Common myeloid progenitor, CD34-positive (primary cell): ENCODE measurements at regions not wholly inside any gene's neighbourhood (a gene's known extent, or its start where the extent isn't known, plus 50 kb on each side); places are given as distances from the start of the nearest gene placed in this dataset.

Source experiments
- CTCF ChIA-PET: fragments of 350-600 bp; sonication (Branson Sonifier 250); formaldehyde crosslinking; loops from one replicate; lab custom pipeline; 2021; ENCODE audit warnings: antibody characterized with exemption; lab: Charles Lee
- POLR2A ChIA-PET: fragments of 350-600 bp; sonication (Branson Sonifier 250); formaldehyde crosslinking; loops from one replicate; lab custom pipeline; 2021; ENCODE audit warnings: antibody characterized with exemption; lab: Charles Lee
- DNase-seq, 3 donors: peaks; one replicate each; pipeline versions ENCODE4 v3.0.0 to v3.0.0-alpha.2; 2013
- H3K27ac ChIP-seq, 2 experiments: 1 replicate in 1 of 2; 2 replicates in 1 of 2; pipeline ENCODE4 v1.7.0; 2013; ENCODE audit warnings: inconsistent platforms in 2 of 2, low read length in 2 of 2, mild to moderate bottlenecking in 2 of 2, low read depth in 1 of 2, moderate library complexity in 1 of 2; ENCODE audit not compliant: severe bottlenecking in 2 of 2, insufficient read depth in 1 of 2, poor library complexity in 1 of 2
- H3K27me3 ChIP-seq, 5 experiments: replicated peaks in 2 of 5; 1 replicate in 3 of 5; 2 replicates in 2 of 5; pipeline versions ENCODE4 v1.6.1 to v1.7.0; 2013; ENCODE audit warnings: low read length in 4 of 5, mild to moderate bottlenecking in 2 of 5, moderate library complexity in 2 of 5, inconsistent platforms in 1 of 5; ENCODE audit not compliant: insufficient read depth in 5 of 5, control insufficient read depth in 4 of 5
- H3K36me3 ChIP-seq, 4 experiments: 1 replicate in 2 of 4; 2 replicates in 2 of 4; pipeline versions ENCODE4 v1.6.1 to v1.7.0; 2013; ENCODE audit warnings: low read length in 3 of 4, control low read depth in 1 of 4, mild to moderate bottlenecking in 1 of 4; ENCODE audit not compliant: control insufficient read depth in 4 of 4, insufficient read depth in 4 of 4
- H3K4me1 ChIP-seq, 4 experiments: 1 replicate in 3 of 4; 2 replicates in 1 of 4; pipeline versions ENCODE4 v1.6.1 to v1.7.1; 2013; ENCODE audit warnings: low read length in 3 of 4, mild to moderate bottlenecking in 3 of 4, control low read depth in 1 of 4, inconsistent platforms in 1 of 4, moderate library complexity in 1 of 4; ENCODE audit not compliant: control insufficient read depth in 4 of 4, insufficient read depth in 4 of 4; ENCODE audit errors: control extremely low read depth in 1 of 4
- H3K4me3 ChIP-seq, 7 experiments: 1 replicate in 4 of 7; 2 replicates in 3 of 7; pipeline versions ENCODE4 v1.5.1 to v1.7.0; 2013; ENCODE audit warnings: mild to moderate bottlenecking in 7 of 7, low read length in 6 of 7, moderate library complexity in 6 of 7, inconsistent platforms in 2 of 7, low read depth in 2 of 7, control low read depth in 1 of 7; ENCODE audit not compliant: insufficient read depth in 4 of 7, control insufficient read depth in 1 of 7; ENCODE audit errors: extremely low read depth in 1 of 7
- H3K9me3 ChIP-seq, 5 experiments: 1 replicate in 4 of 5; 2 replicates in 1 of 5; pipeline versions ENCODE4 v1.6.1 to v1.7.1; 2013; ENCODE audit warnings: low read length in 4 of 5, mild to moderate bottlenecking in 2 of 5, inconsistent platforms in 1 of 5, low read depth in 1 of 5, moderate library complexity in 1 of 5; ENCODE audit not compliant: control insufficient read depth in 4 of 5, insufficient read depth in 2 of 5; ENCODE audit errors: control extremely low read depth in 1 of 5
- WGBS: methylation state at CpG from one replicate; pipeline ENCODE4 v1.1.5; 2013; ENCODE audit not compliant: insufficient coverage; 5-methylcytosine and 5-hydroxymethylcytosine counted together

- ChIA-PET CTCF (no interaction called here), POLR2A (no interaction called here)
- no peaks in the 10 kb centered on the region for H3K4me1 ChIP-seq
- no peak overlapping the region for H3K4me3 ChIP-seq
- no peaks in the 10 kb centered on the region for H3K27me3 ChIP-seq
- no peaks in the 10 kb centered on the region for H3K9me3 ChIP-seq
- 97% methylated on average over 4 of the region's 5 CpGs for WGBS
- DNase-seq = no peak
- H3K27ac ChIP-seq = no peak overlapping the region
- H3K36me3 ChIP-seq = no peaks in the 10 kb centered on the region
Measured at GRCh38 chr14:98293576-98293975, 978.4 kb downstream of the BCL11B start.

GRCh38 chr14:98296895-98297294, 975.1 kb downstream of the BCL11B start:
- Histone ChIP-seq H3K9me3 (no peaks in the 10 kb centered on the region), H3K27ac (no peak overlapping the region), H3K4me1 (no peaks in the 10 kb centered on the region), H3K36me3 (no peaks in the 10 kb centered on the region), H3K27me3 (no peaks in the 10 kb centered on the region), H3K4me3 (no peak overlapping the region)
- ChIA-PET CTCF (interaction anchor here (1.1 kb wide), 1 partner anchor 40 kb away, joined by 3 read pairs; no protein-coding TSS in a partner anchor), POLR2A (no interaction called here)
- DNase-seq = no peak
- 98% methylated on average over 5 of the region's 7 CpGs for WGBS

DNA sequence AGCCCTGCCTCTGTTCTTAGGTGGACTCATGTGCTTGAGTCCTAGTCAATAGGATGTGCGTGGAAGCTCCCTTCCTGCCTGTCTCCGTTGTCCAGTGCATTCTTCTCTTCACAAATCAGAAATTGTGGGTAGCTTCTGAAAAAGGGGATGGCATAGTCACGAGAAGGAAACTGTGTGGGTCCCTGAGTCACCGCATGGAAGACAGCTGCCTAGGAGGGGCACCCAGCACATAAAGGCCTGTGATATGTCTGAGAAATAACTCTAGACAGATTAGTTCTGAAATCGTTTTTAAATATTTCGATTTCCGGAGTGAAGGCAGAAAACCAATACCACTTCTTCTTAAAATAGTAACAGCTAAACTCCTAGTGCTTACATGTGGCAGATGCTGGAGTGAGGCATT, 974.4 kb downstream of the BCL11B start:
- WGBS = 90% methylated on average over 3 of the region's 7 CpGs
- DNase-seq = no peak
- Histone ChIP-seq H3K9me3 (no peaks in the 10 kb centered on the region), H3K4me1 (no peaks in the 10 kb centered on the region), H3K4me3 (no peak overlapping the region), H3K27me3 (no peaks in the 10 kb centered on the region), H3K27ac (no peak overlapping the region), H3K36me3 (no peaks in the 10 kb centered on the region)
- ChIA-PET CTCF (no interaction called here), POLR2A (no interaction called here)

- Histone ChIP-seq H3K9me3 (no peaks in the 10 kb centered on the region), H3K4me3 (no peak overlapping the region), H3K27me3 (no peaks in the 10 kb centered on the region), H3K4me1 (no peaks in the 10 kb centered on the region), H3K27ac (no peak overlapping the region), H3K36me3 (no peaks in the 10 kb centered on the region)
- POLR2A ChIA-PET = interaction anchor here (0.6 kb wide), 1 partner anchor 560 kb away, joined by 3 read pairs; no protein-coding TSS in a partner anchor
- 95% methylated on average over 5 of the region's 8 CpGs for WGBS
- DNase-seq = no peak
- CTCF ChIA-PET = no interaction called here
Measured at GRCh38 chr14:98298481-98299244, 973.3 kb downstream of the BCL11B start.

- 100% methylated on average over 1 of the region's 4 CpGs for WGBS
- POLR2A ChIA-PET = no interaction called here
Measured at GRCh38 chr14:98301681-98302080, 970.3 kb downstream of the BCL11B start.

GRCh38 chr14:98304574-98304973, 967.4 kb downstream of the BCL11B start:
- WGBS = 85% methylated on average over 2 of the region's 3 CpGs
- H3K4me3 ChIP-seq = no peak overlapping the region
- H3K27me3 ChIP-seq = peaks cover 0 to 2% (median 0%) of the 10 kb centered on the region in 5 experiments
- no peaks in the 10 kb centered on the region for H3K36me3 ChIP-seq
- ChIA-PET POLR2A (no interaction called here), CTCF (no interaction called here)
- no peaks in the 10 kb centered on the region for H3K9me3 ChIP-seq
- no peak overlapping the region for H3K27ac ChIP-seq
- no peak for DNase-seq
- no peaks in the 10 kb centered on the region for H3K4me1 ChIP-seq

More at GRCh38 chr14:98301681-98302080, 970.3 kb downstream of the BCL11B start:
- Histone ChIP-seq H3K4me3 (no peak overlapping the region), H3K27me3 (no peaks in the 10 kb centered on the region), H3K36me3 (no peaks in the 10 kb centered on the region), H3K9me3 (no peaks in the 10 kb centered on the region), H3K27ac (no peak overlapping the region), H3K4me1 (no peaks in the 10 kb centered on the region)
- CTCF ChIA-PET = interaction anchor here (0.6 kb wide), 1 partner anchor 324 kb away, joined by 3 read pairs; no protein-coding TSS in a partner anchor
- no peak for DNase-seq

GRCh38 chr14:98309591-98309990, 962.4 kb downstream of the BCL11B start:
- ChIA-PET CTCF (no interaction called here), POLR2A (no interaction called here)
- H3K27me3 ChIP-seq = peaks cover 0 to 2% (median 0%) of the 10 kb centered on the region in 5 experiments
- no peak overlapping the region for H3K4me3 ChIP-seq
- no CpG with 5 or more reads among the region's 1 CpG for WGBS
- H3K4me1 ChIP-seq = no peaks in the 10 kb centered on the region
- no peak for DNase-seq
- no peaks in the 10 kb centered on the region for H3K9me3 ChIP-seq
- H3K27ac ChIP-seq = no peak overlapping the region
- H3K36me3 ChIP-seq = no peaks in the 10 kb centered on the region
